GM12878 (cell line): ENCODE measurements at regions not wholly inside any gene's neighbourhood (a gene's known extent, or its start where the extent isn't known, plus 50 kb on each side); places are given as distances from the start of the nearest gene placed in this dataset.

ENCODE experiments used
- ATAC-seq: fragments of 200-7000 bp; cut with Tn5 transposase; 3 replicates; pipeline ENCODE4 v1.9.1; 2020; ENCODE audit warnings: mild to moderate bottlenecking, moderate library complexity
- BruUV-seq: library from RNA; stranded (reverse); fragments of 400-500 nt; replicated peaks from 2 replicates; lab custom pipeline; 2021; lab: Mats Ljungman, UMichigan
- CTCF ChIA-PET: fragments of 300-600 bp; sonication (Branson Sonifier 250); formaldehyde crosslinking; extraction: SDS; loops from one replicate; lab custom pipeline; 2021; ENCODE audit warnings: inconsistent platforms; lab: Yijun Ruan, JAX
- POLR2A ChIA-PET: fragments of 350-600 bp; formaldehyde crosslinking; extraction: SDS; loops from one replicate; lab custom pipeline; 2021; ENCODE audit warnings: inconsistent platforms; lab: Charles Lee
- RAD21 ChIA-PET: fragments of 300-600 bp; sonication (Branson Sonifier 250); formaldehyde crosslinking; loops from one replicate; lab custom pipeline; 2023; ENCODE audit warnings: antibody characterized with exemption; ENCODE audit not compliant: unreplicated experiment; lab: Charles Lee
- SMC1A ChIA-PET: fragments of 300-600 bp; sonication (Branson Sonifier 250); formaldehyde crosslinking; loops from one replicate; lab custom pipeline; 2023; ENCODE audit not compliant: unreplicated experiment, uncharacterized antibody; lab: Charles Lee
- DNase-seq: peaks from one replicate; pipeline ENCODE4 v3.0.0-alpha.2; 2011; ENCODE audit warnings: low read depth, low spot score
- FAIRE-seq: peaks from 3 replicates; lab custom pipeline; 2011; peaks lifted over from hg19 to GRCh38; lab: Jason Lieb, UNC
- H2AFZ ChIP-seq: 2 replicates; pipeline ENCODE4 v1.6.0; 2011; ENCODE audit warnings: low read depth, low read length, control low read depth; ENCODE audit not compliant: control insufficient read depth
- H3K27ac ChIP-seq: 2 replicates; pipeline ENCODE4 v1.5.1; 2011; ENCODE audit warnings: control low read depth; ENCODE audit not compliant: control insufficient read depth, insufficient read depth
- H3K27me3 ChIP-seq, 2 experiments: replicated peaks in 1 of 2; 2 replicates each; pipeline versions ENCODE4 v1.6.0 to v1.6.1; 2011; ENCODE audit warnings: low read length in 1 of 2; ENCODE audit not compliant: control insufficient read depth in 2 of 2, insufficient read depth in 2 of 2
- H3K36me3 ChIP-seq, 2 experiments: 2 replicates each; pipeline ENCODE4 v1.5.1; 2011; ENCODE audit warnings: low read length in 1 of 2; ENCODE audit not compliant: control insufficient read depth in 2 of 2, insufficient read depth in 2 of 2
- H3K4me1 ChIP-seq: 2 replicates; pipeline ENCODE4 v1.6.1; 2011; ENCODE audit warnings: mild to moderate bottlenecking, low read length, moderate library complexity, mixed read lengths; ENCODE audit not compliant: control insufficient read depth, insufficient read depth
- H3K4me2 ChIP-seq: 2 replicates; pipeline ENCODE4 v1.6.0; 2011; ENCODE audit warnings: control low read depth; ENCODE audit not compliant: control insufficient read depth, insufficient read depth
- H3K4me3 ChIP-seq: fragments of 200-600 bp; sonication (generic); 2 replicates; pipeline ENCODE4 v1.5.1; 2016
- H3K79me2 ChIP-seq: 2 replicates; pipeline ENCODE4 v1.6.0; 2011; ENCODE audit warnings: low read length; ENCODE audit not compliant: control insufficient read depth, insufficient read depth
- H3K9ac ChIP-seq: 2 replicates; pipeline ENCODE4 v1.8.0; 2011; ENCODE audit warnings: low read length, control low read depth, mixed read lengths; ENCODE audit not compliant: control insufficient read depth, insufficient read depth
- H3K9me3 ChIP-seq: replicated peaks from 3 replicates; pipeline ENCODE4 v1.5.1; 2011; ENCODE audit warnings: mild to moderate bottlenecking, low read length; ENCODE audit not compliant: control insufficient read depth, insufficient read depth
- H4K20me1 ChIP-seq: 2 replicates; pipeline ENCODE4 v1.6.0; 2011; ENCODE audit not compliant: control insufficient read depth, insufficient read depth
- BMI1 ChIP-seq: fragments of 450-650 bp; IDR thresholded peaks from 2 replicates; pipeline ENCODE4 v1.6.1; 2016; ENCODE audit warnings: mild to moderate bottlenecking, moderate library complexity, borderline replicate concordance
- CBFB ChIP-seq: IDR thresholded peaks from 2 replicates; pipeline ENCODE4 v1.6.1; 2016; ENCODE audit warnings: antibody characterized with exemption, low read depth
- CHD4 ChIP-seq: fragments of 200-600 bp; sonication (generic); IDR thresholded peaks from 2 replicates; pipeline ENCODE4 v1.6.1; 2016; ENCODE audit warnings: mild to moderate bottlenecking
- E2F8 ChIP-seq: fragments of 450-650 bp; IDR thresholded peaks from 2 replicates; pipeline ENCODE4 v1.6.1; 2018; ENCODE audit warnings: mild to moderate bottlenecking, low read depth, moderate library complexity; ENCODE audit not compliant: partially characterized antibody
- EGR1 ChIP-seq, 2 experiments: IDR thresholded peaks; 1 replicate in 1 of 2; 2 replicates in 1 of 2; pipeline ENCODE4 v1.6.1; 2011 to 2012; ENCODE audit warnings: low read depth in 2 of 2, low read length in 2 of 2, borderline replicate concordance in 1 of 2, mild to moderate bottlenecking in 1 of 2, moderate library complexity in 1 of 2
- KDM1A ChIP-seq: fragments of 200-600 bp; sonication (generic); IDR thresholded peaks from 2 replicates; pipeline ENCODE4 v1.6.1; 2016; ENCODE audit warnings: borderline replicate concordance
- NKRF ChIP-seq: fragments of 450-650 bp; conservative IDR thresholded peaks from 2 replicates; pipeline ENCODE4 v1.6.1; 2017; ENCODE audit warnings: mild to moderate bottlenecking, moderate library complexity
- NR2C2 ChIP-seq: IDR thresholded peaks from 2 replicates; pipeline ENCODE4 v1.6.1; 2011; ENCODE audit warnings: borderline replicate concordance, low read depth; ENCODE audit not compliant: control insufficient read depth, insufficient read length
- NR2F1 ChIP-seq: fragments of 450-650 bp; conservative IDR thresholded peaks from 2 replicates; pipeline ENCODE4 v1.6.1; 2017; ENCODE audit warnings: mild to moderate bottlenecking
- PKNOX1 ChIP-seq: fragments of 450-650 bp; IDR thresholded peaks from 2 replicates; pipeline ENCODE4 v1.6.1; 2016; ENCODE audit warnings: mild to moderate bottlenecking
- RAD51 ChIP-seq: fragments of 450-650 bp; IDR thresholded peaks from 2 replicates; pipeline ENCODE4 v1.6.1; 2016; ENCODE audit warnings: moderate library complexity, mild to moderate bottlenecking, inconsistent platforms
- TARDBP ChIP-seq: IDR thresholded peaks from 2 replicates; pipeline ENCODE4 v1.6.1; 2016; ENCODE audit warnings: borderline replicate concordance
- ZNF217 ChIP-seq: fragments of 450-650 bp; IDR thresholded peaks from 2 replicates; pipeline ENCODE4 v1.6.1; 2017; ENCODE audit warnings: antibody characterized with exemption, mild to moderate bottlenecking
- ZNF384 ChIP-seq: IDR thresholded peaks from 2 replicates; pipeline ENCODE4 v1.6.1; 2012; ENCODE audit warnings: low read depth, mild to moderate bottlenecking, low read length, improper control_type of control experiment, borderline replicate concordance
- WGBS: methylation state at CpG from one replicate; pipeline ENCODE4 v1.1.6; 2016; ENCODE audit warnings: low lambda C conversion rate; ENCODE audit not compliant: insufficient replicate concordance, insufficient coverage; ENCODE audit errors: missing lambda C conversion rate; 5-methylcytosine and 5-hydroxymethylcytosine counted together
- in situ Hi-C: fragments of 300-500 bp; cut with MboI; formaldehyde crosslinking; loops from 9 replicates; pipeline ENCODE4 v1.14.3; 2018; ENCODE audit warnings: mixed read lengths
- intact Hi-C: fragments of 100-400 bp; cut with micrococcal nuclease; formaldehyde crosslinking; loops from one replicate; pipeline ENCODE4 v1.14.2; 2022; ENCODE audit not compliant: unreplicated experiment
- TF ChIP-seq, protein P1 (sequence below): IDR thresholded peaks from 2 replicates; pipeline ENCODE4 v1.6.1; 2012; ENCODE audit warnings: improper control_type of control experiment, low read depth, low read length; ENCODE audit not compliant: insufficient replicate concordance

DNA sequence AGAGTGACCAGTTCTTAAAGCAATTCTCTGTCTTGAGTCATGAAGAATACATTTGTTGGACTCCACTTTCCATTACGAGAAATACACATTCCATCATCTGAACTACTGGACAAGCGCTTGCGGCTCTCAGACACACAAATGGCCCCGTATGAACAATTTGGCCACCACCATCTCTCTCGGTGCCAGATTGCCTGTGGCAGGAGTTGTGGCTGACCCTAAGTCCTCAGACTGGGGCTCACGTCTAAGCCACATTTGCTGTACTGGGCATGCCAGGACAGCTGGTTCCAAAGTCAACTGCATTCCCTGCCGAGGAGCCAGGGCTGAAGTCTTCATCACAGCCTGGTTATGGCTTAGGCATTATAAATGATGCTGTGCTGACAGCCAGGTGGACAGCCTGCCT lies 227.5 kb downstream of the MIAT start:
- Histone ChIP-seq H3K4me2 (no peak overlapping the region), H3K9ac (no peak overlapping the region), H3K4me3 (no peak overlapping the region), H2AFZ (no peak overlapping the region), H3K4me1 (no peaks in the 10 kb centered on the region), H3K9me3 (no peaks in the 10 kb centered on the region), H4K20me1 (no peaks in the 10 kb centered on the region), H3K36me3 (no peaks in the 10 kb centered on the region), H3K79me2 (no peaks in the 10 kb centered on the region), H3K27ac (no peak overlapping the region), H3K27me3 (no peaks in the 10 kb centered on the region; a peak in 1 of 4 replicates)
- 23% methylated on average over 7 of the region's 7 CpGs for WGBS
- BruUV-seq, result no TSS peak
- in situ Hi-C loops, result no loop called here
- ATAC-seq (no peak), FAIRE-seq (no peak), DNase-seq (no peak)
- POLR2A ChIA-PET, result no interaction called here
- intact Hi-C loops, result no loop called here
- CTCF ChIA-PET, result no interaction called here
- SMC1A ChIA-PET, result interaction anchor here (0.5 kb wide), 1 partner anchor 1730 kb away, joined by 3 read pairs; no protein-coding TSS in a partner anchor
- no peak for TF ChIP-seq EGR1 (IDR thresholded peaks at IDR 0.05; ENCODE audit: borderline replicate concordance in 1 of 2, low read depth in 2 of 2, low read length in 2 of 2)
- TF ChIP-seq CHD4, result no peak
- no peak for TF ChIP-seq TARDBP
- TF ChIP-seq E2F8, result no peak
- no peak for TF ChIP-seq NR2C2
- TF ChIP-seq NR2F1, result no peak
- TF ChIP-seq, protein P1, sequence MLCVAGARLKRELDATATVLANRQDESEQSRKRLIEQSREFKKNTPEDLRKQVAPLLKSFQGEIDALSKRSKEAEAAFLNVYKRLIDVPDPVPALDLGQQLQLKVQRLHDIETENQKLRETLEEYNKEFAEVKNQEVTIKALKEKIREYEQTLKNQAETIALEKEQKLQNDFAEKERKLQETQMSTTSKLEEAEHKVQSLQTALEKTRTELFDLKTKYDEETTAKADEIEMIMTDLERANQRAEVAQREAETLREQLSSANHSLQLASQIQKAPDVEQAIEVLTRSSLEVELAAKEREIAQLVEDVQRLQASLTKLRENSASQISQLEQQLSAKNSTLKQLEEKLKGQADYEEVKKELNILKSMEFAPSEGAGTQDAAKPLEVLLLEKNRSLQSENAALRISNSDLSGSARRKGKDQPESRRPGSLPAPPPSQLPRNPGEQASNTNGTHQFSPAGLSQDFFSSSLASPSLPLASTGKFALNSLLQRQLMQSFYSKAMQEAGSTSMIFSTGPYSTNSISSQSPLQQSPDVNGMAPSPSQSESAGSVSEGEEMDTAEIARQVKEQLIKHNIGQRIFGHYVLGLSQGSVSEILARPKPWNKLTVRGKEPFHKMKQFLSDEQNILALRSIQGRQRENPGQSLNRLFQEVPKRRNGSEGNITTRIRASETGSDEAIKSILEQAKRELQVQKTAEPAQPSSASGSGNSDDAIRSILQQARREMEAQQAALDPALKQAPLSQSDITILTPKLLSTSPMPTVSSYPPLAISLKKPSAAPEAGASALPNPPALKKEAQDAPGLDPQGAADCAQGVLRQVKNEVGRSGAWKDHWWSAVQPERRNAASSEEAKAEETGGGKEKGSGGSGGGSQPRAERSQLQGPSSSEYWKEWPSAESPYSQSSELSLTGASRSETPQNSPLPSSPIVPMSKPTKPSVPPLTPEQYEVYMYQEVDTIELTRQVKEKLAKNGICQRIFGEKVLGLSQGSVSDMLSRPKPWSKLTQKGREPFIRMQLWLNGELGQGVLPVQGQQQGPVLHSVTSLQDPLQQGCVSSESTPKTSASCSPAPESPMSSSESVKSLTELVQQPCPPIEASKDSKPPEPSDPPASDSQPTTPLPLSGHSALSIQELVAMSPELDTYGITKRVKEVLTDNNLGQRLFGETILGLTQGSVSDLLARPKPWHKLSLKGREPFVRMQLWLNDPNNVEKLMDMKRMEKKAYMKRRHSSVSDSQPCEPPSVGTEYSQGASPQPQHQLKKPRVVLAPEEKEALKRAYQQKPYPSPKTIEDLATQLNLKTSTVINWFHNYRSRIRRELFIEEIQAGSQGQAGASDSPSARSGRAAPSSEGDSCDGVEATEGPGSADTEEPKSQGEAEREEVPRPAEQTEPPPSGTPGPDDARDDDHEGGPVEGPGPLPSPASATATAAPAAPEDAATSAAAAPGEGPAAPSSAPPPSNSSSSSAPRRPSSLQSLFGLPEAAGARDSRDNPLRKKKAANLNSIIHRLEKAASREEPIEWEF, result no peak
- TF ChIP-seq NKRF, result no peak
- TF ChIP-seq RAD51, result no peak
- TF ChIP-seq ZNF217, result no peak
- no peak for TF ChIP-seq PKNOX1
- TF ChIP-seq ZNF384, result no peak
- no peak for TF ChIP-seq KDM1A
- no peak for TF ChIP-seq BMI1
- TF ChIP-seq CBFB, result no peak
- RAD21 ChIA-PET, result no interaction called here
